RWPE2 (cell line): ENCODE measurements at regions not wholly inside any gene's neighbourhood (a gene's known extent, or its start where the extent isn't known, plus 50 kb on each side); places are given as distances from the start of the nearest gene placed in this dataset.

Source experiments
- ATAC-seq: fragments of 200-7000 bp; cut with Tn5 transposase; 3 replicates; pipeline ENCODE4 v1.9.1; 2021; ENCODE audit warnings: low read depth
- DNase-seq: peaks from one replicate; pipeline ENCODE4 v3.0.0-alpha.2; 2020; ENCODE audit warnings: low spot score
- H3K27ac ChIP-seq: fragments of 450-650 bp; 2 replicates; pipeline ENCODE4 v1.5.1; 2017; ENCODE audit warnings: mild to moderate bottlenecking; ENCODE audit not compliant: poor library complexity, severe bottlenecking
- H3K27me3 ChIP-seq: fragments of 250-450 bp; sonication (Bioruptor Pico); 2 replicates; pipeline ENCODE4 v1.5.1; 2021; ENCODE audit warnings: mild to moderate bottlenecking, moderate library complexity; ENCODE audit not compliant: insufficient read depth, poor library complexity, severe bottlenecking
- H3K36me3 ChIP-seq: fragments of 250-450 bp; sonication (Bioruptor Pico); 2 replicates; pipeline ENCODE4 v1.5.1; 2020; ENCODE audit warnings: low read depth, mild to moderate bottlenecking, moderate library complexity
- H3K4me1 ChIP-seq: fragments of 250-450 bp; sonication (Bioruptor Pico); 2 replicates; pipeline ENCODE4 v1.5.1; 2021; ENCODE audit warnings: mild to moderate bottlenecking, moderate library complexity; ENCODE audit not compliant: insufficient read depth, poor library complexity, severe bottlenecking
- H3K4me3 ChIP-seq: fragments of 250-450 bp; sonication (Bioruptor Pico); 2 replicates; pipeline ENCODE4 v1.5.1; 2021; ENCODE audit warnings: mild to moderate bottlenecking, moderate library complexity; ENCODE audit not compliant: severe bottlenecking
- H3K9me3 ChIP-seq: fragments of 250-450 bp; sonication (Bioruptor Pico); 2 replicates; pipeline ENCODE4 v1.5.1; 2021; ENCODE audit warnings: mild to moderate bottlenecking, moderate library complexity; ENCODE audit not compliant: severe bottlenecking
- CTCF ChIP-seq: fragments of 450-650 bp; IDR thresholded peaks from one replicate; pipeline ENCODE4 v1.5.1; 2017; ENCODE audit warnings: mild to moderate bottlenecking, moderate library complexity; ENCODE audit not compliant: poor library complexity, severe bottlenecking

- H3K27me3 ChIP-seq = no peaks in the 10 kb centered on the region
- no peak for ATAC-seq
- H3K4me3 ChIP-seq = no peak overlapping the region
- H3K27ac ChIP-seq = no peak overlapping the region
- no peaks in the 10 kb centered on the region for H3K9me3 ChIP-seq
- DNase-seq = no peak
- H3K36me3 ChIP-seq = no peaks in the 10 kb centered on the region
- no peaks in the 10 kb centered on the region for H3K4me1 ChIP-seq
- TF ChIP-seq CTCF = no peak
Observed at GRCh38 chr5:97820138-97820537, 637.1 kb upstream of the RIOK2 start.

GRCh38 chr5:97832645-97833296, 649.7 kb upstream of the RIOK2 start:
- ATAC-seq (no peak), DNase-seq (no peak)

GRCh38 chr5:97834561-97834960, 651.5 kb upstream of the RIOK2 start:
- no peak for TF ChIP-seq CTCF
- peaks cover 19% of the 10 kb centered on the region for H3K4me1 ChIP-seq
- H3K27ac ChIP-seq = no peak overlapping the region
- no peaks in the 10 kb centered on the region for H3K9me3 ChIP-seq
- H3K4me3 ChIP-seq = no peak overlapping the region
- ATAC-seq (no peak), DNase-seq (no peak)
- no peaks in the 10 kb centered on the region for H3K27me3 ChIP-seq
- H3K36me3 ChIP-seq = no peaks in the 10 kb centered on the region

More at GRCh38 chr5:97832645-97833296, 649.7 kb upstream of the RIOK2 start:
- H3K27me3 ChIP-seq = no peaks in the 10 kb centered on the region
- no peaks in the 10 kb centered on the region for H3K36me3 ChIP-seq
- TF ChIP-seq CTCF = no peak
- no peak overlapping the region for H3K27ac ChIP-seq
- no peak overlapping the region for H3K4me3 ChIP-seq
- no peaks in the 10 kb centered on the region for H3K9me3 ChIP-seq
- peaks cover 2% of the 10 kb centered on the region for H3K4me1 ChIP-seq

- Histone ChIP-seq H3K9me3 (no peaks in the 10 kb centered on the region), H3K36me3 (no peaks in the 10 kb centered on the region), H3K27me3 (no peaks in the 10 kb centered on the region), H3K27ac (no peak overlapping the region), H3K4me1 (peaks cover 25% of the 10 kb centered on the region), H3K4me3 (no peak overlapping the region)
- no peak for TF ChIP-seq CTCF
- DNase-seq (no peak), ATAC-seq (no peak)
Observed at GRCh38 chr5:97835112-97835511, 652.1 kb upstream of the RIOK2 start.

GRCh38 chr5:97836816-97837215, 653.8 kb upstream of the RIOK2 start:
- Histone ChIP-seq H3K36me3 (no peaks in the 10 kb centered on the region), H3K9me3 (no peaks in the 10 kb centered on the region), H3K4me3 (no peak overlapping the region), H3K27ac (no peak overlapping the region), H3K4me1 (peaks cover 32% of the 10 kb centered on the region), H3K27me3 (no peaks in the 10 kb centered on the region)
- no peak for TF ChIP-seq CTCF
- ATAC-seq = no peak
- no peak for DNase-seq
